H9 (cell line): ENCODE measurements at regions not wholly inside any gene's neighbourhood (a gene's known extent, or its start where the extent isn't known, plus 50 kb on each side); places are given as distances from the start of the nearest gene placed in this dataset.

Experiments used
- DNase-seq: peaks from one replicate; pipeline ENCODE4 v3.0.0-alpha.2; 2017
- H2AFZ ChIP-seq: one replicate; pipeline ENCODE4 v1.6.1; 2013; ENCODE audit warnings: mild to moderate bottlenecking, low read length, control low read depth, moderate library complexity
- H2AK5ac ChIP-seq: 2 replicates; pipeline ENCODE4 v1.6.1; 2013; ENCODE audit warnings: low read length, control low read depth, mixed read lengths; ENCODE audit not compliant: insufficient read length
- H2BK120ac ChIP-seq: one replicate; pipeline ENCODE4 v1.6.1; 2013; ENCODE audit warnings: low read depth, mild to moderate bottlenecking, low read length, control low read depth, inconsistent platforms; ENCODE audit not compliant: poor library complexity, severe bottlenecking
- H2BK12ac ChIP-seq: 2 replicates; pipeline ENCODE4 v1.6.1; 2013; ENCODE audit warnings: low read length, control low read depth, mixed read lengths, low read depth; ENCODE audit not compliant: insufficient read length
- H2BK15ac ChIP-seq: 2 replicates; pipeline ENCODE4 v1.6.1; 2013; ENCODE audit warnings: low read depth, low read length, control low read depth
- H2BK20ac ChIP-seq: one replicate; pipeline ENCODE4 v1.6.1; 2013; ENCODE audit warnings: low read depth, mild to moderate bottlenecking, low read length, control low read depth, inconsistent platforms; ENCODE audit not compliant: poor library complexity, severe bottlenecking
- H2BK5ac ChIP-seq: 2 replicates; pipeline ENCODE4 v1.6.1; 2013; ENCODE audit warnings: low read length, control low read depth, mixed read lengths; ENCODE audit not compliant: insufficient read length
- H3K14ac ChIP-seq: 2 replicates; pipeline ENCODE4 v1.6.1; 2013; ENCODE audit warnings: low read length, control low read depth; ENCODE audit not compliant: insufficient read depth
- H3K18ac ChIP-seq: 2 replicates; pipeline ENCODE4 v1.6.1; 2013; ENCODE audit warnings: low read depth, mild to moderate bottlenecking, mixed read lengths, low read length, control low read depth; ENCODE audit not compliant: insufficient read length
- H3K23ac ChIP-seq: 2 replicates; pipeline ENCODE4 v1.6.1; 2013; ENCODE audit warnings: low read length, control low read depth, mixed read lengths, low read depth; ENCODE audit not compliant: insufficient read length
- H3K23me2 ChIP-seq: 2 replicates; pipeline ENCODE4 v1.6.1; 2013; ENCODE audit warnings: low read depth, mild to moderate bottlenecking, mixed read lengths, low read length, control low read depth; ENCODE audit not compliant: insufficient read length, poor library complexity, severe bottlenecking
- H3K27ac ChIP-seq: 2 replicates; pipeline ENCODE4 v1.5.1; 2013; ENCODE audit warnings: low read length, control low read depth, mixed read lengths, low read depth; ENCODE audit not compliant: insufficient read length
- H3K27me3 ChIP-seq: 2 replicates; pipeline ENCODE4 v1.6.1; 2013; ENCODE audit warnings: low read length, control low read depth, inconsistent platforms; ENCODE audit not compliant: insufficient read depth
- H3K4ac ChIP-seq: 2 replicates; pipeline ENCODE4 v1.6.1; 2013; ENCODE audit warnings: low read depth, mild to moderate bottlenecking, control low read depth, inconsistent platforms, low read length, moderate library complexity
- H3K4me1 ChIP-seq: 2 replicates; pipeline ENCODE4 v1.6.1; 2013; ENCODE audit warnings: low read length, control low read depth, inconsistent platforms; ENCODE audit not compliant: insufficient read depth
- H3K4me2 ChIP-seq: 2 replicates; pipeline ENCODE4 v1.6.1; 2013; ENCODE audit warnings: low read length, control low read depth, mixed read lengths; ENCODE audit not compliant: insufficient read length, insufficient read depth
- H3K56ac ChIP-seq: 2 replicates; pipeline ENCODE4 v1.6.1; 2013; ENCODE audit warnings: low read depth, mild to moderate bottlenecking, mixed read lengths, low read length, control low read depth; ENCODE audit not compliant: insufficient read length
- H3K79me1 ChIP-seq: 2 replicates; pipeline ENCODE4 v1.6.1; 2013; ENCODE audit warnings: low read depth, mild to moderate bottlenecking, moderate library complexity, low read length, control low read depth, inconsistent platforms; ENCODE audit not compliant: insufficient read depth, poor library complexity, severe bottlenecking
- H3K79me2 ChIP-seq: 2 replicates; pipeline ENCODE4 v1.6.1; 2013; ENCODE audit warnings: low read length, control low read depth, inconsistent platforms; ENCODE audit not compliant: insufficient read depth
- H3K9ac ChIP-seq: 2 replicates; pipeline ENCODE4 v1.6.1; 2013; ENCODE audit warnings: low read length, control low read depth, mixed read lengths; ENCODE audit not compliant: insufficient read length; ENCODE audit errors: extremely low read depth
- H3K9me3 ChIP-seq: one replicate; pipeline ENCODE4 v1.6.1; 2013; ENCODE audit warnings: low read depth, low read length, inconsistent platforms; ENCODE audit not compliant: control insufficient read depth
- H3T11ph ChIP-seq: one replicate; pipeline ENCODE4 v1.6.1; 2013; ENCODE audit warnings: mild to moderate bottlenecking, low read length, control low read depth, inconsistent platforms
- H4K20me1 ChIP-seq: one replicate; pipeline ENCODE4 v1.6.1; 2013; ENCODE audit not compliant: control insufficient read depth, insufficient read length, insufficient read depth
- H4K5ac ChIP-seq: 2 replicates; pipeline ENCODE4 v1.6.1; 2013; ENCODE audit warnings: low read depth, mild to moderate bottlenecking, mixed read lengths, low read length, control low read depth; ENCODE audit not compliant: insufficient read length
- H4K8ac ChIP-seq: replicated peaks from 2 replicates; pipeline ENCODE4 v1.6.1; 2013; ENCODE audit warnings: low read length, control low read depth, mixed read lengths, low read depth; ENCODE audit not compliant: insufficient read length
- H4K91ac ChIP-seq: 2 replicates; pipeline ENCODE4 v1.6.1; 2013; ENCODE audit warnings: low read depth, mild to moderate bottlenecking, moderate library complexity, mixed read lengths, low read length, control low read depth; ENCODE audit not compliant: insufficient read length
- H3K27ac Mint-ChIP-seq, 3 experiments: 2 replicates in 2 of 3; 3 replicates in 1 of 3; pipeline ENCODE4 v1.8.0; 2020 to 2021; ENCODE audit warnings: mixed read lengths in 3 of 3, mild to moderate bottlenecking in 1 of 3, moderate library complexity in 1 of 3
- H3K27me3 Mint-ChIP-seq: 2 replicates; pipeline ENCODE4 v1.8.0; 2021; ENCODE audit warnings: low read depth, mild to moderate bottlenecking, moderate library complexity, mixed read lengths
- H3K36me3 Mint-ChIP-seq, 3 experiments: 2 replicates in 2 of 3; 3 replicates in 1 of 3; pipeline ENCODE4 v1.8.0; 2020 to 2021; ENCODE audit warnings: low read depth in 3 of 3, mixed read lengths in 3 of 3; ENCODE audit not compliant: insufficient read depth in 1 of 3
- H3K4me1 Mint-ChIP-seq, 2 experiments: 2 replicates each; pipeline ENCODE4 v1.8.0; 2020; ENCODE audit warnings: mixed read lengths in 2 of 2
- H3K4me3 Mint-ChIP-seq, 2 experiments: 2 replicates in 1 of 2; 3 replicates in 1 of 2; pipeline ENCODE4 v1.8.0; 2020 to 2021; ENCODE audit warnings: mild to moderate bottlenecking in 2 of 2, mixed read lengths in 2 of 2, moderate library complexity in 1 of 2
- H3K9me3 Mint-ChIP-seq, 2 experiments: 2 replicates in 1 of 2; 3 replicates in 1 of 2; pipeline ENCODE4 v1.8.0; 2020; ENCODE audit warnings: mild to moderate bottlenecking in 2 of 2, mixed read lengths in 2 of 2, moderate library complexity in 1 of 2
- CTCF ChIP-seq: fragments of 200-600 bp; sonication (generic); conservative IDR thresholded peaks from 3 replicates; pipeline ENCODE4 v1.8.0; 2021; ENCODE audit warnings: antibody characterized with exemption, mild to moderate bottlenecking

DNA sequence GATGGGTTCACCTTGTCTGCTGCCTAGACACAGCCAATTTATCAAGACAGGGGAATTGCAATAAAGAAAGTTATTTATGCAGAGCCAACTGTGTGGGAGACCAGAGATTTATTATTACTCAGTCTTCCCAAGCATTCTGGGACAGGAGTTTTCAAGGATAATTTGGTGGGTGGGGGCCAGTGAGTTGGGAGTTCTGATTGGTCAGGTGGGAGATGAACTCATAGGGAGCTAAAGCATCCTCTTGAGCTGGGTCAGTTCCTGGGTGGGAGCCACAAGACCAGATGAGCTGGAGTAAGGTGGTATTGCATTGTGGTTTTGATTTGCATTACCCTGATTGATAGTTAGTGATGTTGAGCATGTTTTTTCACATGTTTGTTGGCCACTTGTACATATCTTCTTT lies 86.1 kb downstream of the PRKAB2 start:
- Mint-ChIP-seq H3K27me3 (peaks cover 55% of the 10 kb centered on the region), H3K4me3 (0 out of 5 replicates have a peak overlapping the region, but pooled peaks of 1 of the 2 experiments have one; percentile 12)
- no peak overlapping the region for H4K8ac ChIP-seq

More for the DNA sequence above, 86.1 kb downstream of the PRKAB2 start:
- H2AFZ ChIP-seq: no peak overlapping the region
- DNase-seq: no peak
- no peak overlapping the region for H4K5ac ChIP-seq
- peaks cover 7% of the 10 kb centered on the region for H3K23me2 ChIP-seq
- H3K27ac ChIP-seq: no peak overlapping the region
- H2BK20ac ChIP-seq: no peak overlapping the region
- no peak overlapping the region for H3K18ac ChIP-seq
- no peak overlapping the region for H2BK120ac ChIP-seq
- no peak overlapping the region for H3K4me2 ChIP-seq
- H3K9me3 Mint-ChIP-seq: peaks cover 2 to 3% of the 10 kb centered on the region in 2 experiments; a peak in 3 of 5 replicates
- H3K4me1 ChIP-seq: peaks cover 4% of the 10 kb centered on the region; the same call in 1 of the 2 replicates
- H3K79me2 ChIP-seq: no peaks in the 10 kb centered on the region
- no peak overlapping the region for H3T11ph ChIP-seq
- no peak overlapping the region for H3K23ac ChIP-seq
- no peaks in the 10 kb centered on the region for H3K9me3 ChIP-seq
- H3K4me1 Mint-ChIP-seq: peaks cover 21 to 26% of the 10 kb centered on the region in 2 experiments
- no peak overlapping the region for H2BK12ac ChIP-seq
- H3K27me3 ChIP-seq: peaks cover 15% of the 10 kb centered on the region; the same call in 1 of the 2 replicates
- H3K14ac ChIP-seq: no peak overlapping the region
- H3K4ac ChIP-seq: no peak overlapping the region
- no peak overlapping the region for H2AK5ac ChIP-seq
- H2BK5ac ChIP-seq: no peak overlapping the region
- TF ChIP-seq CTCF: no peak
- H4K91ac ChIP-seq: no peak overlapping the region
- H2BK15ac ChIP-seq: no peak overlapping the region
- H3K56ac ChIP-seq: no peak overlapping the region
- H4K20me1 ChIP-seq: no peaks in the 10 kb centered on the region
- no peaks in the 10 kb centered on the region for H3K79me1 ChIP-seq
- no peaks in the 10 kb centered on the region; a peak in 1 of 7 replicates for H3K36me3 Mint-ChIP-seq
- H3K9ac ChIP-seq: no peak overlapping the region
- no peak overlapping the region for H3K27ac Mint-ChIP-seq
